GM18511 (cell line): ENCODE measurements at regions not wholly inside any gene's neighbourhood (a gene's known extent, or its start where the extent isn't known, plus 50 kb on each side); places are given as distances from the start of the nearest gene placed in this dataset.
"Not testable (repeated sequence)": the region's sequence is repeated elsewhere in the genome, so short reads cannot be mapped to it uniquely, and the experiment has no call there.

ENCODE experiments used
- ATAC-seq: cut with Tn5 transposase; IDR thresholded peaks from one replicate; pipeline ENCODE4 v1.9.1; 2021; ENCODE audit warnings: mild to moderate bottlenecking, moderate library complexity; ENCODE audit not compliant: unreplicated experiment

GRCh38 chr3:20921112-20921511 is 735.1 kb upstream of the SGO1 start:
- ATAC-seq: not testable (repeated sequence)

- ATAC-seq: no peak
Observed at GRCh38 chr3:20916951-20917606, 731.1 kb upstream of the SGO1 start.

GRCh38 chr3:20914310-20914709 is 728.3 kb upstream of the SGO1 start:
- ATAC-seq: no peak

GRCh38 chr3:20912406-20912805 is 726.4 kb upstream of the SGO1 start:
- ATAC-seq: no peak

GRCh38 chr3:20909511-20909910 is 723.5 kb upstream of the SGO1 start:
- no peak for ATAC-seq

- no peak for ATAC-seq
Observed at GRCh38 chr3:20905210-20905805, 719.3 kb upstream of the SGO1 start.

- ATAC-seq: no peak
Observed at GRCh38 chr3:20904671-20905070, 718.7 kb upstream of the SGO1 start.

GRCh38 chr3:20898962-20899361 is 713.0 kb upstream of the SGO1 start:
- ATAC-seq: no peak

- ATAC-seq: no peak
Observed at GRCh38 chr3:20890111-20890519, 704.1 kb upstream of the SGO1 start.

GRCh38 chr3:20878691-20879090 is 692.7 kb upstream of the SGO1 start:
- no peak for ATAC-seq

GRCh38 chr3:20873235-20873634 is 687.2 kb upstream of the SGO1 start:
- no peak for ATAC-seq

- no peak for ATAC-seq
Observed at GRCh38 chr3:20870106-20870899, 684.3 kb upstream of the SGO1 start.

- ATAC-seq: no peak
Observed at GRCh38 chr3:20865803-20866202, 679.8 kb upstream of the SGO1 start.

GRCh38 chr3:20861454-20861853 is 675.4 kb upstream of the SGO1 start:
- ATAC-seq: no peak

- no peak for ATAC-seq
Observed at GRCh38 chr3:20857636-20858035, 671.6 kb upstream of the SGO1 start.

GRCh38 chr3:20853890-20854289 is 667.9 kb upstream of the SGO1 start:
- no peak for ATAC-seq

GRCh38 chr3:20852712-20853111 is 666.7 kb upstream of the SGO1 start:
- no peak for ATAC-seq

GRCh38 chr3:20849975-20850374 is 664.0 kb upstream of the SGO1 start:
- ATAC-seq: no peak

- no peak for ATAC-seq
Observed at GRCh38 chr3:20846832-20847231, 660.8 kb upstream of the SGO1 start.

GRCh38 chr3:20846066-20846465 is 660.1 kb upstream of the SGO1 start:
- ATAC-seq: no peak

- ATAC-seq: no peak
Observed at GRCh38 chr3:20844851-20845250, 658.8 kb upstream of the SGO1 start.
